CD4-positive, alpha-beta T cell treated with Interleukin-17A for 1 hour (primary cell): ENCODE measurements at regions not wholly inside any gene's neighbourhood (a gene's known extent, or its start where the extent isn't known, plus 50 kb on each side); places are given as distances from the start of the nearest gene placed in this dataset.

ENCODE experiments used
- DNase-seq: peaks from one replicate; pipeline ENCODE4 v3.0.0-alpha.2; 2020

DNA sequence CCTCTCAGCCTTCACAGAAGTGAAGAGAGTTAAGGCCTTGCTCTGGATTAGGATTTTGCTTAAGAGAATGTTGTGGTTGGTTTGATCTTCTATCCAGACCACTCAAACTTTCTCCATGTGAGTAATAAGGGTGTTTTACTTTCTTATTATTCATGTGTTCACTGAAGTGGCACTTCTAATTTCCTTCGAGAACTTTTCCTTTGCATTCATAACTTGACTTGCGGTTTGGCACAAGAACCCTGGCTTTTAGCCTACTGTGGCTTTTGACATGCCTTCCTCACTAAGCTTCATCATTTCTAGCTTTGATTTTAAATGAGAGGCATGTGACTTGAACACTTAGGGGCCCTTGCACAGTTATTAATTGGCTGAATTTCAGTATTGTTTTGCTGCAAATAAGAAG lies 166.1 kb upstream of the OPRM1 start:
- DNase-seq = no peak

DNA sequence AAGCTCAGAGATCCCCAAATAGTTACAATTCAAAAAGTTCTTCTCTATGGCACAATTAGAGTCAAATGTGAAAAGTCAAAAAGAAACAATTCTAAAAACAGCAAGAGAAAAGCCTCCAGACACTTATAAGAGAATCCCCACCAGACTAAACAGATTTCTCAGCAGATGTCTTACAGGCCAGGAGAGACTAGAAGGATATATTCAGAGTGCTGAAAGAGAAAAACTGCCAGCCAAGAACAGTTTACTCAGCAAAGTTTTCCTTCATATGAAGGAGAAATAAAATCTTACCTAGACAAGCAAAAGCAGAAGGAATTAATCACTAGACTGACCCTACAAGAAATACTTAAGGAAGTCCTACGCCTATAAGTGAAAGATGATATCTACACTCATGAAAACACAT lies 176.1 kb upstream of the OPRM1 start:
- no peak for DNase-seq

DNA sequence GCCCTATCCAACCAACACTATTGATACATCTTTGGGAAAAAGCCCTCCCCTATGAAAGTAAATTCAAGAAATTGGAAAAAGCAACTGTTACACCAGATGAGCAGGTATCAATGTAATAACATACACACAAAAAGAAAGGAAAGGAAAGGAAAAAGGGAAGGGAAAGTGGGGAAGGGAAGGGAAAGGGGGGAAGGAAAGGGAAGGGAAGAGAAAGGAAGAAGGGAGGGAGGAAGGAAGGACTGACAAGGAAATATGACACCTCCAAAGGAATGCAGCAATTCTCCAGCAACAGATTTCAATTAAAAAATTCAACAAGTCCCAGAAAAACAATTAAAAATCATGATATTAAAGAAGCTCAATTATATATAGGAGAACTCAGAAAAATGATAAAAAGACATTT lies 176.9 kb upstream of the OPRM1 start:
- no peak for DNase-seq

DNA sequence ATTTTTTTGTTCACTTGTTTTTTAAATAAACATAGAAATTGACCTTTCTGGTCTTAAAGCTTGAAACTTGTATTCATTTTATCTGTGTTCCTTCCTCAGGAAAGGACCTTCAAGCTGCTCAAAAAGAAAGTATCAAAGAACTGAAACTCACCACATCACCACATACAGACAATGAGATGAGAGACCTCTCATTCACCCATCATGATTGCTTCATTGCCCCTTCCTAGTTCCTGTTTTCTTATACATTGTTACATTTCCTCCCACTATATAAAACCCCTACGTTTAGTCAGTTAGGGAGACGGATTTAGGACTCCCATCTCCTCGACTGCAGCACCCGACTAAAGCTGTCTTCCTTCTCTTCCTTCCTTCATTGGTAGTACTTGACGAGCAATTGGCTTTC lies 180.5 kb upstream of the OPRM1 start:
- no peak for DNase-seq

DNA sequence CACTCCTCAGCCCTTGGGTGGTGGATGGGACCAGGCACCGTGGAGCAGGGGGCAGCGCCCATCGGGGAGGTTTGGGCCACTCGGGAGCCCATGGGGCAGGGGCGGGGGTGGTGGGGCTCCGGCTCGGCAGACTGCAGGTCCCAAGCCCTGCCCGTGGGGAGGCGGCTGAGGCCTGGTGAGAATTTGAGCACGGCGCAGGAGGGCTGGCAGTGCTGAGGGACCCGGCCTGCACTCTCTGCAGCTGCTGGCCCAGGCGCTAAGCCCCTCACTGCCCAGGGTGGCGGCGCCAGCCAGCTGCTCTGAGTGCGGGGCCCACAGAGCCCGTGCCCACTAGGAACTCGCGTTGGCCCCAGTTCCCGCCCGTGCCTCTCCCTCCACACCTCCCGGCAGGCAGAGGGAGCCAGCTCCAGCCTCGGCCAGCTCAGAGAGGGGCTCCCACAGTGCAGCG lies 182.1 kb upstream of the OPRM1 start:
- DNase-seq = no peak

DNA sequence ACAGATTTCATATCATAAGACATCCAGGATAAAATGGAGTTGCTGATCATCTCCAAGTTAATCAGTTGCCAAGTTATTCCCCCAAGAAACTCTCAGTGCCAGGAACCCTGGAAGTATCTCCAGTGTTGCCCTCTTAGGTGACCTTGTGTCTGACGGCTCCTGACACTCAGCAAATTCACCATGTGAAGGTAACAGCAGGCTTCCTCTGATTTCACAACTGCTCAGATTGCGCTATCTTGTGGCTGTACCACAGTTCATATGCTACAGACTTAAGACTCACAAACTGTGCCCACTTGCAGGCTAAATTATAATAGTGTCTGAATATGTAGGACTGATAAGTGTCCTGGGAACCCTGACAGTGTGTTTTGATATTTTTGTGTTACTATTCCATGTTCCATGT lies 186.6 kb upstream of the OPRM1 start:
- no peak for DNase-seq

DNA sequence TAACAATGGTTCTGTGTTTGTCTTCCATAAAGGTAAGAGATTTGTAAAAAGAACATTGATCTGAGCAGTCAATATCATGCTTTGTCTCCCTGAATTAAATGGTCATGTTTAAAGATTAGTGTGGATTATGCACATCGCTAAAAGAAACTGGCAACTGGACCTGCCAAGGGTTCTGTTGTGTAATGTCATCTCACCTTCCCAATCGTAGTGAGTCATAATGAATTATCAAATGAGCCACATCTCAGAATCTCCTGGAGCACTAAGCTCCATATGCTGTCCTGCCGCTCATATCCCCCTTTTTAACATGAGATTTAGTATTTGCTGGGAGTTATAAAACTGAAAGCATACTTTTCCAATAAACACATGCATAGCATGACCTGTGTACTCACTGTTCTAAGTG lies 187.0 kb upstream of the OPRM1 start:
- DNase-seq = no peak

DNA sequence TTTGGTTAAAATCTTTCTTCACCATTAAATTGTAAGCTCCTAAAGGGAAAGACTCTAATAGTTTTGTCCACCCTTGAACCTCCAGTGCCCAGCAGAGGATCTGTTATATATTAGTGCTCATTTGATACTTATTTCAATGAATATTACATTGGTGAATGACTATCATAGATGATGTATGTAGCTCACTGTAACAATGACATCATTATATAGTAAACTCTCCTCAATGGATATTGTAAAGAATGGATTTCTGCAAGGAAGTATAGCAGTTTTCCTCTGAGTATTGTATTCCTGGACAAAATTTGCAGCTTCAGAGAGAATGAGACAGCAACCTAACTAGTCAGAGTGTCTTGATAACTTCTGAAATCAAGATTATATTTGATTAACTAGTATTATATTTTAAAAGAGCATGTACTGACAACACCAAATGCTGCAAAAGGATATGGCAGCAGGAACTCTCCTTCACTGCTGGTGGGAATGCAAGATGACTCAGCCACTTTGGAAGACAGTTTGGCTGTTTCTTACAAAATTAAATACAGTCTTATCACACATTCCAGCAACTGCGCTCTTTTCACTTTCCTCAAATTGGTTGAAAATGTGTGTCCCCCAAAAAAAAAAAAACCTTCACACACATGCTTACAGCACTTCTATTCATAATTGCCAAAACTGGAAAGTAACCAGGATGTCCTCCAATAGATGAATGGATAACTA lies 189.8 kb upstream of the OPRM1 start:
- no peak for DNase-seq

DNA sequence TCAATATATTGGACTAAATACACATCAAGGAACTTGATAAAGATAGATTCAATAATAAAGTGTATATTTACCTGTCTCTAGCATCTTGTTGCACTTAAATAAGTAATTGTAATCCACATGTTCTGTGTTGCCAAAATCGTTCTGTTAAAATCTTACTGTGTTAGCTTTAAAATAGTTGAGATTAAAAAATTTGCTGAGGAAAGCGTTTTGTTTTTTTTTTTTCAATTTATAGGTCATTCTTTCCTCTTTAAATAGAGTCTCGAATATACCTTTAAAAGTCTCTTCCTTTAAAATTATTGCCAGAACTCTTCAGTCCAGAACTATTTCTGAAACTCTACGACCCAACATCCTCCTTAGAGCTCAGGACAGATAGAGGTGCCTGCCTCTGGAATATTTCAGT lies 195.6 kb upstream of the OPRM1 start:
- no peak for DNase-seq

DNA sequence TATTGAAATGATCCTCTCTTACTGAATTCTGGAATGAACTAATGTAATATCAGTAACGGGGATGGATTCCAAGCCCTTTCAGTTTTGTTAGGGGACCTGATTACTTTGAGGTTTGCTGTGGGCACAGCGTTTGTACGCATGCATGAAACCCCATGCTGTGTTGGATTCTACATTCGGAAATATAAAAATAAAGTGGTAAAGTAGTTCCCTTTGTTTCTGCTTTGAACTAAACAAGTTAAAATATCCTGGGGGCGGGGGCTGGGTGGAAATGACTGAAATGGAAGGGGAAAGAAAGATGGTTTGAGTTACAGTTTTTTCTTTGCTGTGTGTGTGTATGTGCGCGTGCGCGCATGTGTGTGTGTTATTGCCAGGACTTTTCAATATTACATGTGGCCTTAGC lies 196.5 kb upstream of the OPRM1 start:
- DNase-seq = no peak

DNA sequence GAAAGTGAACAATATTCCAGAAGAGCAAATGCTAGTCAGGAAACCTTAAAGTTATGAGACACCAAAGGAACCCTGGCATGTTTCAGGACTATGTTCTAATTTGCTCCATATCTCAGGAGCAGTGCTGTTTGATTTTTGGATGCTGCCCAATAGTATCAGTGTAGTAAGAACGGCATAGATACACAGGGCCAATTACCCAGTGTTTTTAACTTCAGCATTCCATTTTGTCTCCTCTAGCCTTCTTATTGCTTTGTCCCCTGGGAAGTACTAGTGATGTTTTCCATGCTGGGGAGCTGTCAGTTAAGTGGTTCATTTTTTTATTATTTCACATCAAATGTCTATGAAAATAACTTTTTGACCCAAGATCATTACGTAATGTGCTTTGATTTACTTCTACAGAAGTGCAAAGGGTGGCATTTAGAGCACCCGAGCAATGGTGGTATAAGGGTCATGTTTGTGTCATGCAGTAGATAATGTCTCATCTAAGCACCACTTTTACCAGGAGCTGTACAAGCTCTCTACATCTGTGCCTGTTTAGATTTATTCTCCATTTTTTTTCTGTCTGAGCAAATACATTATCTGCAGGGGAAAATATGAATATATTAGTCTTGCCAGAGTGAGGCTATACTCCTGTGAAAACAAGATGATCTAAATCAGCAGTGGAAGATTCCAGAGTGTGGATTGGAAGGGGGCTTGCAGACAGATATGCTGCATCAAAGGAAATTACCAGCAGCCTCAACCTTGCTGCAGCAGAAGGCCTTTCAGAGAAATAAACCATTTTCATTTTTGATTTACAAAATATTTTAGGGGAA lies 198.8 kb upstream of the OPRM1 start:
- no peak for DNase-seq

DNA sequence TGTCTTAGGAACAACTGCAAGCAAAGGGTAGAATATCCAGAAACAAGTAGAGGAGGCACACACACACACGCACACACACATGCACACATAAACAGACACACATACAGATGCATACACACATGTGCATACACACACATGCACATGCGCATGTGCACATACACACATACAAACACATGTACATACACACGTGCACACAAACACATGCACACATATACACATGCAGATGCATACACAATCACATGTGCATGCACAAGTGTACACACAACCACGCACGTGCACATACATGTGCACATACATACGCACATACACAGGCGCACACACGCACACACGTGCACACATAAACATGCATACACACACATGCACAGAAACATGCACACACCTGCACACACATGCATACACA lies 206.5 kb upstream of the OPRM1 start:
- DNase-seq = no peak

DNA sequence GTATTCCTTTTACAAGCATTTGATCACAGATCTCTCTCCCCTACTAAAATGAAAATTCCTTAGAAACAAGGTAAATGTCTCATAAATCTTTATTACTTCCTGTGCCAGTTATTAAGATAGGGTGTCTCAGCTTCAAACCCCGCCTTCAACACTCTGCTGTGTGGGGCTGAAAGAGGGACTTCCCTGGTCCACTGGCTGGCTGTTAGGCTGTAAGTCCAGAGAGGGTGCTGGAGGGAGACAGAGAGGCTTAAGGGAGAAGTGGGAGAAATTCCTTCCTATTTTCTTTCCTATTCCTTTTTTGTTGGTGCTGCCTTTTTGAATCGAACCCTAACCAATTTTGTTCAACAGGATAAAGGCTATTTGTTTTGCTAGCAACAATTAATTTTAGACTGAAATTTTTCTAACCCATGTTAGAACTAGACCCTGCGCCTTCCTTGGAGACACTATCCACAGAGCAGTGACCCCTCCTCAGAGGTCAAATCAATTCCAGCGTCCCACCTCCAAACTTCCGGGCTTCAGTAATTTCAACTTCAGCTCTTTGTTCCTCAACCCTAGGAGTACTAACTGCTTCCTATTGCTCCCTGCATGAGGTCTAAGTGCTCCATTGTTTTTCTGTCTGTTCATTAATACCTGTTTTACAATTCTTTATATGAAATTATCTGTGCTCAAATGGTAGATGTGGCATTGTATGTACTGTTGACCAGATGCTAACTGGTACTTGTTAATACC lies 207.5 kb upstream of the OPRM1 start:
- DNase-seq = no peak

DNA sequence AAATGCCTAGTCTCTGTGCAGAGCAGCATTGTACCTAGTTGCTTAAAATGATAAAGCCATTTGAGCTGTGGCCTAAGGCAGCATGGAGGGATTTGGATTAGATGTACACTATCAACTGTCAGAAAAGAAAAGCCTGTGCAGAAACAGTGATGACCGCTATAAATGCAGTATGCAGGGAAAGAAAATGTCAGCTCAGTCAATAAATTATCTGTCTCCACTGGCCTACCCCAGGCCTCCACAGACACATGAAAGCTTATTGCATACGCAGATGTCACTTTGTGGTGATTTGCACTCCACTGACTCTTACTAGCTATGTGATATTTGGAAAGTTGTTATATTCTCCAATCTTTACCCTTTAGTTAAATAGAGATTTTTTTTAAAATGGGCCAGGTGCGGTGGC lies 221.9 kb upstream of the OPRM1 start:
- no peak for DNase-seq

DNA sequence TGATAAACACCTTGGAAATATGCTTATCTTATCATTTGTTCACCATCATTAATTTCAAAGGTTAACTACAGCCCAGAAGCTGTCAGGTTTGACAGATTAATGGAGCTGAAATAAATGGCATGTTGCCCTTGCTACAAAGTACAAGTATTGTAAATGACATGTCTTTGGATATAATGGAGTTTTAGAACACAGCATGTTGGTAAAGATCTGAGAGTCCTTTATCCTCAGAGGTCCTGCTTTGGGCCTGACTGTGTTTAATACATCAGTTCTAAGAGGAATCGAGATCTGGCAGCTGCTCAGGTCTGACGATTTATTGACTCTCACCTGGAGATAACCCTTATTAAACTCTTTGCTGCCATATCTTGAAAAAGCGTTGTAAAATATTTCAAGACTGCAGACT lies 222.7 kb upstream of the OPRM1 start:
- no peak for DNase-seq

DNA sequence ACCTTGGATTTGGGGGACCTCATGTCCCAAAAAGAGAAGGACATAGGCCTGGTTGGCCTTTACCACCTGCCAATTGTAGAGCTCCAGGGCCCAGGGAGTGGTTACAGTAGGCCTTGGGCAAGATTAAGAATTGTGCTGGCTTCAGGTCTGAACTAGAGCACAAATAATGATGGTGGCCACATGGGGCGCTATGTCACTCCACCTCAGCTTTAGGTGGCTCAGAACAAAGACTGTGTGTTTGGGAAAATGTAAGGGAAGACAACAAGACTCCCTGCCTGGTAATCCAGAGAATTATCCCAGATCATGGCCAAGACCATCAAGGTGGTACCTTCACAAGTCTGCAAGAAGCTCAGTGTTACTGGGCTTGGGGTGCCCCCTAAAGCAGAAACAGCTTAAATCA lies 224.9 kb upstream of the OPRM1 start:
- no peak for DNase-seq

DNA sequence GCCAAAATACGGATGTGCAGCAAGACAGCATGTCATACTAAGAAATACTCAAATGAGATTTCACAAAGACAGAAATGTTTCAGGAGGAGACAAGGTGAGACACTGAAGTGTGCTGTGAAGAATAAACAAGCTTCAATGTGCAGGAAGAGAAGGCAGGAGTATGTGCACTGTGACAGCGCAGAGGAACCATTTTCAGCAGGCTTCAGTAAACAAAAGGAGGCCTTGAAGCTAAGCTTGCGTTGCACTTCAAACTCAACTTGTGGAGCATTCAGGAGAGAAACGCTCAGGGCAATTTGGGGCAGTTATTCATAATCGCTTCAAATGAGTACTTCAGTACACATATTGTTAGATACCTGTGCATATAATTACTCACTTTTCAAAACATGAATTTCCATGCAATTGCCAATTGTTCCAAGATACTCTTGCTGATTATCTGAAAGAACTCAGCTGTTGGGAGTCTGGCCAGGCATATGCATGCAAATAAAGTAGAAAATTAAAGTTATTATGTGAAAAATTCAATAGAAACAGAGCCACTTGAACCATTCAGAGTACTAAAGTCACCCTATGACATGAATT lies 234.2 kb upstream of the OPRM1 start:
- no peak for DNase-seq

DNA sequence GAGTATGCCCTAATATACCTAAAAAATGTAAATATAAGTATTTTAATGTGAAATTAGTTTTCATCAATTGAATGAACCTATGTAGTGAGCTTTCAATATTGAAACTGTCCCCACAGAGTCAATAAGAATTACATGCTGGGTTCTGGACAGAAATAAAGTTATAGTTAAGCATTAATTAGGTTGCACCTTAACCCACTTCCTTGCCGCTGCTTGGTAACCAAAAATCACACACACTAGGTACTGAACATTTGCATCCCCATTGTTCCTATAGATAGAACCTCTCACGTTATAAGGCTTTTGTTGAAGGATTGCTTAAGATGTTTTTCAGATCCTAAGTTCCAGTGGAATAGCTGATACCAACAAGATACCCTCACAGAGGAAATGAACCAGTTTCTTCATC lies 237.1 kb upstream of the OPRM1 start:
- DNase-seq = no peak

DNA sequence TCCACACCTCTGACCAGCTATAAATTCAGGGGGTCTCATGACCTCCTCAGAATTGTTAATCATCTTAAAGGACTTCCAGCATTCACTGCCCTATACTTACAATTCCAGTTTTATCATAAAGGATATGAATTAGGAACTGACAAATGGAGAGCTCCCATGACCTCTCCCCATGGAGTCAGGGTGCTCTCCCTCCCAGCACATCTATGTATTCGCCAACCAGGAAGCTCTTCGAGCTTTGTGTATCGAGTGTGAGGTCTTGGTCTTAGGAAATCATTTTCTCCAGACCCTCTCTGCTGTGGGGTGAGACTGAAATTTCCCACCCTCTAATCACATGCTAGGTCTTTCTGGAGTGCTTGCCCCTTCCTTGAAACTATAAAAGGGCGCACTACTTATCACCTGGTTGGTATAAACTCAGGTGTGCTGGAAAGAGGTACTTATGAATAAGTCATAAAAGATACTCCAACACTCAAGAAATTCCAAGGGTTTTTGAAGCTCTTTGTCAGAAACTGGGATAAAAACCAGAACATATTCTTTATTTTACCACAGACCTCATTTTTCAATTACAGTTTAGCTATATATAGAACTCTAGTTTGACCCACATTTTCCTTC lies 238.4 kb upstream of the OPRM1 start:
- DNase-seq = no peak

DNA sequence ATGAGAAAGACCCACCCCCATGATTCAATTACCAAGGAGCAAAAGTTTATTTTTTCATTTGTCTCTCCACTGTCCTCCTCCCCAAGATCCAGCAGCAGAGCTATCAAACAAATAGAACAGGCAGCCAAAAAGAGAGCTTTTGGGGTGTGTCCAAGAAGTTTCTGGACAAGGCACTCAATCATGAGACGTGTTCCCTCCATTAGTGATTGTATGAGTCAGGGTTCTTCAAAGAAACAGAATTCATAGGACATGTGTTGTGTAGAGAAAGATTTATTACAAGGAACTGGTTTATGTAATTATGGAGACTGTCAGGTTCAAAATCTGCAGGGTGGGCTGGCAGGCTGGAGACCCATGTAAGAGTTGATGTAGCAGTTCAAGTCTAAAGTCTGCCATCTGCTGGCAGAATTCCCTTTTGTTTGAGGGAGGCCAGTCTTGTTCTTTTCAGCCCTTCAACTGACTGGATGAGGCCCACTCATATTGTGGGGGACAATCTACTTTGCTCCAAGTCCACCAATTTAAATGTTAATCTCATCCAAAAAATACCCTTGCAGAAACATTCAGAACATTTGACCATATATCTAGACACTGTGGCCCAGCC lies 248.1 kb upstream of the OPRM1 start:
- DNase-seq = no peak

DNA sequence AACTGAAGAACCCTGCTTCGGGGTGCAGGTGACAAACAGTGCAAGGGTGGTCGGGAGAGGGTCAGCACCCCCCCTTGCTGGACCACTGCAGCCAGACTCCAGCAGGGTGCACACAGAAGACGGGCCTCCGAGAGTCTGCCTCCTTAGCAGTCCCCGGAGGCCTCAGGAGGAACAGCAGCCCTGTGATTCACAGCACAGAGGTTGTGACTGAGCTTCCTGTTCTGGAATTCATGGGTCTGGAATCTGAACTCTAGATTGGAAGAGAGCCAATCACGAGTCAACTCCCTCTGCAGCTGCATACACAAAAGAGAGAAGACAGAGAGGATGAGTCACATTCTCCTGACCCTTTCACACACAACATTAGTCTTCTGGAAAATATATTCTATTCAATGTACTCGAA lies 249.0 kb upstream of the OPRM1 start:
- DNase-seq = no peak

DNA sequence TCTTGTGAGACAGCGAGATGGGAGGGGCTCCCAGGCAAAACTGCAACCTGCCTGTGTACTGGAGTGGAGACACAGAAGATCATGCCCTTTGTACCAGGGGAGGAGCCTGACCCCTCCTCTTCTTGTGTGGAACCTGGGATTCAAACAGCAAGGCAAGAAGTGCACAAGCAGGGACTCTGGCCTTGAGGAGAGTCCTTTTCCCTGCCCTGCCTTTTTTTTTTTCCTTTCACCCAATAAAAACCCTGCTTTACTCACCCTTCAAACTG lies 251.8 kb upstream of the OPRM1 start:
- DNase-seq = no peak

DNA sequence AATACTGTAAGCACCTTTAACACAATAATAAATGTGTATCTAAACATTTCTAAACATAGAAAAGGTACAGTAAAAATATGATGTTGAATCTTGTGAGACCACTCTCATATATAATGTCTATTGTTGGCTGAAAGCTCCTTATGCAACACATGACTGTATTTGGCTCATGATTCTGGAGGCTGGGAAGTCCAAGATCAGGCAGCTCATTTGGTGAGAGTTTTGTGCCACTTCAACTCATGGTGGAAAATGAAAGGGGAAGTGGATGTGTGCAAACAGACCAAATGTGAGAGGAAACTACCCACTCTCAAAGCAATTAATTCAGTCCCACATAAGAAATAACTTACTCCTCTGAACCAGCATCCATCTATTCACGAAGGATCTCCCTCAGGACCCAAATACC lies 257.7 kb upstream of the OPRM1 start:
- no peak for DNase-seq
